IPS DF 6.9 (cell line): ENCODE measurements at regions not wholly inside any gene's neighbourhood (a gene's known extent, or its start where the extent isn't known, plus 50 kb on each side); places are given as distances from the start of the nearest gene placed in this dataset.

Experiments used
- DNase-seq: peaks from one replicate; pipeline ENCODE4 v3.0.0-alpha.2; 2013; ENCODE audit warnings: low read depth, low spot score
- H3K27ac ChIP-seq: one replicate; pipeline ENCODE4 v1.5.1; 2013; ENCODE audit warnings: low read length, control low read depth
- H3K27me3 ChIP-seq: 2 replicates; pipeline ENCODE4 v1.6.1; 2013; ENCODE audit warnings: mild to moderate bottlenecking, low read length; ENCODE audit not compliant: control insufficient read depth, insufficient read depth
- H3K36me3 ChIP-seq: 2 replicates; pipeline ENCODE4 v1.6.1; 2013; ENCODE audit warnings: low read length; ENCODE audit not compliant: control insufficient read depth, insufficient read depth
- H3K4me1 ChIP-seq: 2 replicates; pipeline ENCODE4 v1.6.1; 2013; ENCODE audit warnings: low read length; ENCODE audit not compliant: control insufficient read depth, insufficient read depth
- H3K4me3 ChIP-seq: 2 replicates; pipeline ENCODE4 v1.5.1; 2013; ENCODE audit warnings: mild to moderate bottlenecking, low read length
- H3K9me3 ChIP-seq: 2 replicates; pipeline ENCODE4 v1.6.1; 2013; ENCODE audit warnings: low read length, inconsistent platforms; ENCODE audit not compliant: control insufficient read depth, insufficient read depth
- WGBS: extraction: QIAGEN DNeasy Blood & Tissue Kit; methylation state at CpG from one replicate; pipeline ENCODE4 v1.1.7; 2013; ENCODE audit warnings: mixed read lengths, missing lambda C conversion rate; ENCODE audit not compliant: insufficient read length, insufficient coverage; 5-methylcytosine and 5-hydroxymethylcytosine counted together

- H3K4me3 ChIP-seq = no peak overlapping the region
- H3K9me3 ChIP-seq = peaks cover 45% of the 10 kb centered on the region
- DNase-seq = no peak
- H3K36me3 ChIP-seq = no peaks in the 10 kb centered on the region; the same call in 1 of the 2 replicates
- H3K27ac ChIP-seq = no peak overlapping the region
- H3K4me1 ChIP-seq = no peaks in the 10 kb centered on the region; the same call in 1 of the 2 replicates
- no peaks in the 10 kb centered on the region for H3K27me3 ChIP-seq
- WGBS = no CpG with 5 or more reads among the region's 27 CpGs
Observed at GRCh38 chr12:34396006-34396860, 373.9 kb downstream of the ALG10 start.

- H3K27me3 ChIP-seq = no peaks in the 10 kb centered on the region
- no peak overlapping the region for H3K4me3 ChIP-seq
- H3K27ac ChIP-seq = no peak overlapping the region
- no peaks in the 10 kb centered on the region; the same call in 1 of the 2 replicates for H3K4me1 ChIP-seq
- no peaks in the 10 kb centered on the region; the same call in 1 of the 2 replicates for H3K36me3 ChIP-seq
- no CpG with 5 or more reads among the region's 20 CpGs for WGBS
- peaks cover 40% of the 10 kb centered on the region for H3K9me3 ChIP-seq
- DNase-seq = no peak
Observed at GRCh38 chr12:34396861-34397590, 374.7 kb downstream of the ALG10 start.

GRCh38 chr12:34397591-34398365 lies 375.5 kb downstream of the ALG10 start:
- no CpG with 5 or more reads among the region's 22 CpGs for WGBS
- no peak overlapping the region for H3K4me3 ChIP-seq
- H3K27ac ChIP-seq = no peak overlapping the region
- no peaks in the 10 kb centered on the region; the same call in 1 of the 2 replicates for H3K36me3 ChIP-seq
- H3K4me1 ChIP-seq = no peaks in the 10 kb centered on the region; the same call in 1 of the 2 replicates
- H3K9me3 ChIP-seq = peaks cover 36% of the 10 kb centered on the region
- DNase-seq = no peak
- no peaks in the 10 kb centered on the region for H3K27me3 ChIP-seq

GRCh38 chr12:34398366-34398705 lies 376.0 kb downstream of the ALG10 start:
- Histone ChIP-seq H3K9me3 (peaks cover 37% of the 10 kb centered on the region), H3K36me3 (no peaks in the 10 kb centered on the region; the same call in 1 of the 2 replicates), H3K27me3 (no peaks in the 10 kb centered on the region), H3K4me3 (no peak overlapping the region), H3K27ac (no peak overlapping the region), H3K4me1 (no peaks in the 10 kb centered on the region; the same call in 1 of the 2 replicates)
- DNase-seq = no peak
- WGBS = no CpG with 5 or more reads among the region's 16 CpGs

- Histone ChIP-seq H3K36me3 (no peaks in the 10 kb centered on the region; the same call in 1 of the 2 replicates), H3K27ac (no peak overlapping the region), H3K4me1 (no peaks in the 10 kb centered on the region; the same call in 1 of the 2 replicates), H3K9me3 (peaks cover 41% of the 10 kb centered on the region), H3K4me3 (no peak overlapping the region), H3K27me3 (no peaks in the 10 kb centered on the region)
- DNase-seq = no peak
- no CpG with 5 or more reads among the region's 38 CpGs for WGBS
Observed at GRCh38 chr12:34398706-34399630, 376.7 kb downstream of the ALG10 start.

- Histone ChIP-seq H3K4me3 (no peak overlapping the region), H3K9me3 (peaks cover 42% of the 10 kb centered on the region), H3K4me1 (no peaks in the 10 kb centered on the region; the same call in 1 of the 2 replicates), H3K36me3 (no peaks in the 10 kb centered on the region; the same call in 1 of the 2 replicates), H3K27ac (no peak overlapping the region), H3K27me3 (no peaks in the 10 kb centered on the region)
- WGBS = no CpG with 5 or more reads among the region's 23 CpGs
- no peak for DNase-seq
Observed at GRCh38 chr12:34399631-34400410, 377.5 kb downstream of the ALG10 start.

- H3K27me3 ChIP-seq = no peaks in the 10 kb centered on the region
- H3K9me3 ChIP-seq = peaks cover 37% of the 10 kb centered on the region
- no peaks in the 10 kb centered on the region; the same call in 1 of the 2 replicates for H3K4me1 ChIP-seq
- no peak overlapping the region for H3K27ac ChIP-seq
- no CpG with 5 or more reads among the region's 12 CpGs for WGBS
- no peak for DNase-seq
- no peaks in the 10 kb centered on the region; the same call in 1 of the 2 replicates for H3K36me3 ChIP-seq
- no peak overlapping the region; the same call in 1 of the 2 replicates for H3K4me3 ChIP-seq
Observed at GRCh38 chr12:34400411-34400881, 378.1 kb downstream of the ALG10 start.

- peaks cover 36% of the 10 kb centered on the region for H3K9me3 ChIP-seq
- no peaks in the 10 kb centered on the region for H3K27me3 ChIP-seq
- no peaks in the 10 kb centered on the region; the same call in 1 of the 2 replicates for H3K4me1 ChIP-seq
- no CpG with 5 or more reads among the region's 25 CpGs for WGBS
- H3K4me3 ChIP-seq = no peak overlapping the region
- no peaks in the 10 kb centered on the region; the same call in 1 of the 2 replicates for H3K36me3 ChIP-seq
- H3K27ac ChIP-seq = no peak overlapping the region
- DNase-seq = no peak
Observed at GRCh38 chr12:34400986-34401658, 378.8 kb downstream of the ALG10 start.
